HUES48 (cell line): ENCODE measurements at regions not wholly inside any gene's neighbourhood (a gene's known extent, or its start where the extent isn't known, plus 50 kb on each side); places are given as distances from the start of the nearest gene placed in this dataset.

Experiments
- H3K27ac ChIP-seq: one replicate; pipeline ENCODE4 v1.7.0; 2013; ENCODE audit warnings: low read depth, low read length, inconsistent platforms
- H3K27me3 ChIP-seq: 2 replicates; pipeline ENCODE4 v1.6.1; 2013; ENCODE audit warnings: mild to moderate bottlenecking, low read length; ENCODE audit not compliant: control insufficient read depth, insufficient read depth
- H3K36me3 ChIP-seq: 2 replicates; pipeline ENCODE4 v1.6.1; 2013; ENCODE audit warnings: low read length; ENCODE audit not compliant: control insufficient read depth, insufficient read depth
- H3K4me1 ChIP-seq: 2 replicates; pipeline ENCODE4 v1.6.1; 2013; ENCODE audit warnings: mild to moderate bottlenecking, low read length; ENCODE audit not compliant: control insufficient read depth, insufficient read depth
- H3K4me3 ChIP-seq: 2 replicates; pipeline ENCODE4 v1.5.1; 2013; ENCODE audit warnings: mild to moderate bottlenecking, low read depth, low read length
- H3K9ac ChIP-seq: 2 replicates; pipeline ENCODE4 v1.6.1; 2013; ENCODE audit warnings: mild to moderate bottlenecking, low read depth, low read length, moderate library complexity
- H3K9me3 ChIP-seq: 2 replicates; pipeline ENCODE4 v1.6.1; 2013; ENCODE audit warnings: low read length; ENCODE audit not compliant: control insufficient read depth, insufficient read depth

GRCh38 chr13:93172109-93172508 lies 54.5 kb upstream of the GPC6 start:
- H3K27me3 ChIP-seq = no peaks in the 10 kb centered on the region
- H3K9ac ChIP-seq = no peak overlapping the region
- H3K4me1 ChIP-seq = no peaks in the 10 kb centered on the region
- H3K36me3 ChIP-seq = no peaks in the 10 kb centered on the region
- no peak overlapping the region for H3K4me3 ChIP-seq
- no peaks in the 10 kb centered on the region for H3K9me3 ChIP-seq
- H3K27ac ChIP-seq = no peak overlapping the region

- no peaks in the 10 kb centered on the region for H3K9me3 ChIP-seq
- no peak overlapping the region for H3K9ac ChIP-seq
- no peaks in the 10 kb centered on the region for H3K27me3 ChIP-seq
- H3K27ac ChIP-seq = no peak overlapping the region
- H3K4me3 ChIP-seq = no peak overlapping the region
- H3K4me1 ChIP-seq = no peaks in the 10 kb centered on the region
- H3K36me3 ChIP-seq = no peaks in the 10 kb centered on the region
These were observed 53.0 kb upstream of the GPC6 start for GRCh38 chr13:93173654-93174053.

GRCh38 chr13:93174260-93174659 lies 52.3 kb upstream of the GPC6 start:
- Histone ChIP-seq H3K36me3 (no peaks in the 10 kb centered on the region), H3K4me3 (no peak overlapping the region), H3K9ac (no peak overlapping the region), H3K27ac (no peak overlapping the region), H3K4me1 (no peaks in the 10 kb centered on the region), H3K9me3 (no peaks in the 10 kb centered on the region), H3K27me3 (no peaks in the 10 kb centered on the region)
